Endothelial cell (in vitro differentiated cells): ENCODE measurements at regions not wholly inside any gene's neighbourhood (a gene's known extent, or its start where the extent isn't known, plus 50 kb on each side); places are given as distances from the start of the nearest gene placed in this dataset.

Experiments used
- DNase-seq: peaks from one replicate; pipeline ENCODE4 v3.0.0; 2021; ENCODE audit warnings: low spot score
- H3K27ac Mint-ChIP-seq: one replicate; pipeline ENCODE4 v1.8.0; 2021; ENCODE audit warnings: mixed read lengths, inconsistent platforms; ENCODE audit not compliant: unreplicated experiment
- H3K27me3 Mint-ChIP-seq: one replicate; pipeline ENCODE4 v1.8.0; 2021; ENCODE audit warnings: mild to moderate bottlenecking, moderate library complexity, mixed read lengths, inconsistent platforms; ENCODE audit not compliant: unreplicated experiment
- H3K36me3 Mint-ChIP-seq: one replicate; pipeline ENCODE4 v1.8.0; 2021; ENCODE audit warnings: mild to moderate bottlenecking, low read depth, mixed read lengths, inconsistent platforms; ENCODE audit not compliant: unreplicated experiment
- H3K4me1 Mint-ChIP-seq: one replicate; pipeline ENCODE4 v1.8.0; 2021; ENCODE audit warnings: mild to moderate bottlenecking, mixed read lengths, inconsistent platforms; ENCODE audit not compliant: unreplicated experiment
- H3K4me3 Mint-ChIP-seq: one replicate; pipeline ENCODE4 v1.8.0; 2021; ENCODE audit warnings: mild to moderate bottlenecking, mixed read lengths, inconsistent platforms; ENCODE audit not compliant: unreplicated experiment
- H3K9me3 Mint-ChIP-seq: one replicate; pipeline ENCODE4 v1.8.0; 2021; ENCODE audit warnings: mixed read lengths, inconsistent platforms; ENCODE audit not compliant: unreplicated experiment
- TF ChIP-seq, protein P1 (sequence below): fragments of 200-600 bp; sonication (generic); IDR thresholded peaks from one replicate; pipeline ENCODE4 v1.5.0; 2021; ENCODE audit warnings: antibody characterized with exemption; ENCODE audit not compliant: unreplicated experiment

DNA sequence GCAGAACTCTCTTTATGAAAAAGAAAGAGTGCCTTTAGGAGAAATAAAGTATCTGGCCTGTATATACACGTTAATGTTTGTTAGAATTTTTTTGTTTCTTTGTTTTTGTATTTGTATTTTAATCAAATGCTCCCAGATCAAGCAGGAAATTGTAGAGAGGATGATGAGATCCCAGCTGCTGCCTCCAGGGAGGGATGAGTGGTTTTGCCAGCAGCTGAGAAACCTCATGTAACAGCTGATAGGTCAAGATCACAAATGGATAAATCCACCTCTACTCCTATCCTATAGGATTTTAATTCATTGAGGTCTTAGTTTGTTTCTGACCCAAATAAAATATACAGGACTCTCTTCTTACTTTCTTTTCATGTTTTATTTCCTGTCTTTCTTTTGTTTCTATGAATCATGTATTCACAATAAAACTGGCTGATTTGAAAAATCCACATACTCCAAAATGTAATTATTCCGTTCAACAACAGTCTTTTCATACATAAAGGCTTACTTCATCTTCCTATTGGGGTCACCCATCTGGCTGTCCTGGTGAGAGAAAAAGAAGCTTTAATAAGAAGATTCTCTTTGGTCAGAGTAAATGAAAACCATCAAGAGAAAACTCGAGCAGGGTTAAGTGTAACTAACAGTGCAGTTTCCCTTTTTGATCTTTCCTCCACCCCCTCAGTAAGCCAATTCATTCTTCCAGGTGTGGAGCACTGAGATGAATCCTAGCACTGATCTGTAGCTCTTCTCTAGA lies 129.3 kb upstream of the PLPPR5 start:
- H3K36me3 Mint-ChIP-seq, result no peaks in the 10 kb centered on the region
- no peak for DNase-seq
- H3K9me3 Mint-ChIP-seq, result no peaks in the 10 kb centered on the region
- TF ChIP-seq, protein P1, sequence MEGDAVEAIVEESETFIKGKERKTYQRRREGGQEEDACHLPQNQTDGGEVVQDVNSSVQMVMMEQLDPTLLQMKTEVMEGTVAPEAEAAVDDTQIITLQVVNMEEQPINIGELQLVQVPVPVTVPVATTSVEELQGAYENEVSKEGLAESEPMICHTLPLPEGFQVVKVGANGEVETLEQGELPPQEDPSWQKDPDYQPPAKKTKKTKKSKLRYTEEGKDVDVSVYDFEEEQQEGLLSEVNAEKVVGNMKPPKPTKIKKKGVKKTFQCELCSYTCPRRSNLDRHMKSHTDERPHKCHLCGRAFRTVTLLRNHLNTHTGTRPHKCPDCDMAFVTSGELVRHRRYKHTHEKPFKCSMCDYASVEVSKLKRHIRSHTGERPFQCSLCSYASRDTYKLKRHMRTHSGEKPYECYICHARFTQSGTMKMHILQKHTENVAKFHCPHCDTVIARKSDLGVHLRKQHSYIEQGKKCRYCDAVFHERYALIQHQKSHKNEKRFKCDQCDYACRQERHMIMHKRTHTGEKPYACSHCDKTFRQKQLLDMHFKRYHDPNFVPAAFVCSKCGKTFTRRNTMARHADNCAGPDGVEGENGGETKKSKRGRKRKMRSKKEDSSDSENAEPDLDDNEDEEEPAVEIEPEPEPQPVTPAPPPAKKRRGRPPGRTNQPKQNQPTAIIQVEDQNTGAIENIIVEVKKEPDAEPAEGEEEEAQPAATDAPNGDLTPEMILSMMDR, result no peak
- H3K27me3 Mint-ChIP-seq, result peaks cover 2% of the 10 kb centered on the region
- H3K4me1 Mint-ChIP-seq, result peaks cover 6% of the 10 kb centered on the region
- no peak overlapping the region for H3K4me3 Mint-ChIP-seq
- no peak overlapping the region for H3K27ac Mint-ChIP-seq

DNA sequence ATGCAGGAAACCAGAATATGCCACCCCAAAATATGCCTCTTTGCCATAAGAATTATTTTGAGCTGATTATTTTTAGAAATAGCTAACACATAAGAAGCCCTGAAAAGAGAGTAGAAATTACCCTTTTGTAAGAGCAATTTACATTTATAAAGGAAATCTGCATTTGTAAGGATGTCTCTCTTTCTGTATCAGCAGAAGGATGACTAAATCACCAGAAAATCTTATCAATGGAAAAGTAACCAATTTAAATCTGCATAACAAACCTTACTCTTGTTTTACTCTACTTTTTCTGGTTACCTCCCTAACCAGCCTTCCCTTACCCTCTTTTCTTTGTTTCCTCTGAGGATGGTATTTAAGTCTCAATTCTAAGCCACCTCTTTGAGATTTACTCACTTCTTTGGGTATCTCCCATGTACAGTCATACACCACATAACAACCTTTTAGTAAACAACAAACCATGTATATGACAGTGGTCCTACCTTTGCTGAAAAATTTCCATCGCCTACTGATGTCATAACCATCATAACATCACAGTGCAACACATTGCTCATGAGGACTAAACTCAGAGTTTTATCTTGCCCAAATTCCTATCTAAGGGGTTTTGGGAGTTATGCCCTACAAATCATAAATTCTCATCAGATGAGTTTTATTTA lies 126.6 kb upstream of the PLPPR4 start:
- H3K27ac Mint-ChIP-seq, result no peak overlapping the region
- TF ChIP-seq, protein P1, result no peak
- no peak for DNase-seq
- no peak overlapping the region for H3K4me3 Mint-ChIP-seq
- peaks cover 2% of the 10 kb centered on the region for H3K27me3 Mint-ChIP-seq
- peaks cover 6% of the 10 kb centered on the region for H3K4me1 Mint-ChIP-seq
- no peaks in the 10 kb centered on the region for H3K9me3 Mint-ChIP-seq
- H3K36me3 Mint-ChIP-seq, result no peaks in the 10 kb centered on the region

DNA sequence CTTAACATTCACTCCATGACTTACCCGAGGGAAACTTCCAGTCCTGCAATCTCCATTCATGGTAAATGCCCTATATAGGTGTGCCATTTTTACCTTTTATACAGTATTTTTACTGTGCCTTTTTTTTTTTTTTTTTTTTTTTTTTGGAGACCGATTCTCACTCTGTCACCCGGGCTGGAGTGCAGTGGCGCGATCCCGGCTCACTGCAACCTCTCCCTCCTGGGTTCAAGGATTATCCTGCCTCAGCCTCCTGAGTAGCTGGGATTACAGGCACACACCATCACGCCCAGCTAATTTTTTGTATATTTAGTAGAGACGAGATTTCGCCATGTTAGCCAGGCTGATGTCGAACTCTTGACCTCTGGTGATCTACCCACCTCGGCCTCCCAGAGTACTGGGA lies 124.4 kb upstream of the PLPPR4 start:
- no peaks in the 10 kb centered on the region for H3K36me3 Mint-ChIP-seq
- no peaks in the 10 kb centered on the region for H3K9me3 Mint-ChIP-seq
- no peak overlapping the region for H3K27ac Mint-ChIP-seq
- H3K4me3 Mint-ChIP-seq, result no peak overlapping the region
- TF ChIP-seq, protein P1, result no peak
- no peak for DNase-seq
- no peaks in the 10 kb centered on the region for H3K4me1 Mint-ChIP-seq
- peaks cover 2% of the 10 kb centered on the region for H3K27me3 Mint-ChIP-seq

DNA sequence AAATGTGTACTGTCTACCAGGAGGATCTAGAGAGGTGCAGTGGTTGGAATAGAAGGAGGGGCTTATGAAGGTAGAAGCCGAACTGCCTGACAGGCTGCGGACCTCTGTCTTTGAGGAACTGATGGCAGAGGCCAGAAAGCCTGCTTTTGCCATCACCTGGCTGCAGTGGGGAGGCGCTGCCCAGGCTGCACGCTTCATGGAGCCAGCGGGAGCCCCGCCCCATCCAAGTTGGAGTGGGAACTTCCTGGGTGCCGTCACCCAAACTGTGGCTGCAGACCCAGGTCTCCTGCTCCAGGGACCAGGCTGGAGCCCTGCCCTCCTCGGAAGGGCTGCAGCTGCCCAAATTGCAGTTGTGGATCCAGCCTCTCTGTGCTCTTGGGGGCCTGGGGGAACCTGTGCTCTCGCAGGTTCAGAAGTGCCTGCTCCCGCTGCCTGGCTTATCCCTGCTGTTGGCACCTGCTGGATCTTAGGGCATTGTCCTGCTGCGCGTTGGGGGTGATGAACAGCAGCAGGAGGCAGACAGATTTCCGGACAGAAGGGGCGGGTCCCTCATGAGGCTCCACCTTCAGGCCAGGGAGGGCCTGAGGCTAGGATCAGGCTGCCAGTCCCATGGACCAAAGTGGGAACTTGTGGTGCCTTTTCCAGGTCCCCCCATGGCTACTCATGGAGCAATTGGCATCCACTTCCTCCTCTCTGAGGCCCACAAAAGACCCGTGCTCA lies 118.0 kb upstream of the PLPPR4 start:
- H3K36me3 Mint-ChIP-seq, result no peaks in the 10 kb centered on the region
- H3K4me1 Mint-ChIP-seq, result no peaks in the 10 kb centered on the region
- no peak overlapping the region for H3K27ac Mint-ChIP-seq
- H3K27me3 Mint-ChIP-seq, result peaks cover 3% of the 10 kb centered on the region
- H3K4me3 Mint-ChIP-seq, result no peak overlapping the region
- TF ChIP-seq, protein P1, result no peak
- DNase-seq, result no peak
- no peaks in the 10 kb centered on the region for H3K9me3 Mint-ChIP-seq
